Esophagus squamous epithelium (tissue), 4 donors: ENCODE measurements at regions not wholly inside any gene's neighbourhood (a gene's known extent, or its start where the extent isn't known, plus 50 kb on each side); places are given as distances from the start of the nearest gene placed in this dataset.

Source experiments
- POLR2A ChIP-seq, 4 donors: fragments of 450-650 bp; IDR thresholded peaks; one replicate each; pipeline ENCODE4 v1.6.1; 2017; ENCODE audit warnings: antibody characterized with exemption in 4 of 4, mild to moderate bottlenecking in 4 of 4, moderate library complexity in 3 of 4
- TF ChIP-seq, protein P1 (sequence below), 6 experiments: fragments of 450-650 bp in 4 of 6; fragments of 200-600 bp in 2 of 6; sonication (generic) in 2 of 6; IDR thresholded peaks; one replicate each; pipeline ENCODE4 v1.5.1; 2016 to 2019; ENCODE audit warnings: antibody characterized with exemption in 6 of 6, mild to moderate bottlenecking in 4 of 6, moderate library complexity in 4 of 6

DNA sequence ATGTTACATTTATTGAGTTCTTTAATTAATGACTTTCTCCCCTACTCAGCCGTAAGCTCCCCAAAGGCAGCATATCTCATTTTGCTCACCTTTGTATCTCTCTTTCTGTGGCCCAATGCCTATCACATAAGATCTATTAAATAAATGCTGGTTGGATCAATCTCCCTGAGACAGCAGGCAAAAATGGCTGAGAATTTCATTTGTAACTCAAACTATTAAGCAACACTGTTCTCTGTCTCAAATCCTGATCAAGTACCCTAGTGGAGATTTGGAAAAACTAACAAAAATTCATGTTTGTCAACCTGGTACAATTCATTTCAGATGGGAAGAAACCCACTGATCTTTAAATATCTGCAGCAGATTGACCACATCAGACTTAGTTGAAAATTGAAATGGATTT lies 127.4 kb downstream of the ZFAND4 start:
- TF ChIP-seq, protein P1, sequence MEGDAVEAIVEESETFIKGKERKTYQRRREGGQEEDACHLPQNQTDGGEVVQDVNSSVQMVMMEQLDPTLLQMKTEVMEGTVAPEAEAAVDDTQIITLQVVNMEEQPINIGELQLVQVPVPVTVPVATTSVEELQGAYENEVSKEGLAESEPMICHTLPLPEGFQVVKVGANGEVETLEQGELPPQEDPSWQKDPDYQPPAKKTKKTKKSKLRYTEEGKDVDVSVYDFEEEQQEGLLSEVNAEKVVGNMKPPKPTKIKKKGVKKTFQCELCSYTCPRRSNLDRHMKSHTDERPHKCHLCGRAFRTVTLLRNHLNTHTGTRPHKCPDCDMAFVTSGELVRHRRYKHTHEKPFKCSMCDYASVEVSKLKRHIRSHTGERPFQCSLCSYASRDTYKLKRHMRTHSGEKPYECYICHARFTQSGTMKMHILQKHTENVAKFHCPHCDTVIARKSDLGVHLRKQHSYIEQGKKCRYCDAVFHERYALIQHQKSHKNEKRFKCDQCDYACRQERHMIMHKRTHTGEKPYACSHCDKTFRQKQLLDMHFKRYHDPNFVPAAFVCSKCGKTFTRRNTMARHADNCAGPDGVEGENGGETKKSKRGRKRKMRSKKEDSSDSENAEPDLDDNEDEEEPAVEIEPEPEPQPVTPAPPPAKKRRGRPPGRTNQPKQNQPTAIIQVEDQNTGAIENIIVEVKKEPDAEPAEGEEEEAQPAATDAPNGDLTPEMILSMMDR (IDR thresholded peaks at IDR 0.05) = no peak
- TF ChIP-seq POLR2A (IDR thresholded peaks at IDR 0.05) = no peak
